Right lobe of liver (tissue), 6 donors: ENCODE measurements at regions not wholly inside any gene's neighbourhood (a gene's known extent, or its start where the extent isn't known, plus 50 kb on each side); places are given as distances from the start of the nearest gene placed in this dataset.

Experiments
- ATAC-seq, 4 donors: fragments of 200-7000 bp; cut with Tn5 transposase; one replicate each; pipeline ENCODE4 v1.9.1; 2020; ENCODE audit warnings: mild to moderate bottlenecking in 4 of 4, moderate library complexity in 4 of 4
- DNase-seq, 3 donors: peaks; one replicate each; pipeline ENCODE4 v3.0.0-alpha.2; 2020
- H3K27ac ChIP-seq, 3 donors: fragments of 200-600 bp; one replicate each; pipeline ENCODE4 v1.8.0; 2022
- H3K27me3 ChIP-seq, 2 donors: fragments of 200-600 bp; one replicate each; pipeline ENCODE4 v1.8.0; 2022
- H3K36me3 ChIP-seq, 4 donors: fragments of 200-600 bp; sonication (generic) in 1 of 4; one replicate each; pipeline versions ENCODE4 v1.5.1 to v1.8.0; 2017 to 2022; ENCODE audit warnings: control low read depth in 1 of 4
- H3K4me1 ChIP-seq, 4 donors: fragments of 200-600 bp; sonication (generic) in 1 of 4; one replicate each; pipeline versions ENCODE4 v1.5.1 to v1.8.0; 2017 to 2022; ENCODE audit warnings: control low read depth in 1 of 4
- H3K4me3 ChIP-seq, 3 donors: fragments of 200-600 bp; one replicate each; pipeline ENCODE4 v1.8.0; 2022
- H3K9me3 ChIP-seq, 4 donors: fragments of 200-600 bp; sonication (generic) in 1 of 4; one replicate each; pipeline versions ENCODE4 v1.5.1 to v1.8.0; 2017 to 2022; ENCODE audit warnings: control low read depth in 1 of 4
- POLR2A ChIP-seq: fragments of 450-650 bp; IDR thresholded peaks from one replicate; pipeline ENCODE4 v1.6.1; 2017; ENCODE audit warnings: antibody characterized with exemption, mild to moderate bottlenecking
- WGBS: methylation state at CpG from one replicate; pipeline ENCODE4 v1.1.6; 2018; ENCODE audit warnings: low coverage, low lambda C conversion rate; ENCODE audit not compliant: insufficient coverage; ENCODE audit errors: missing lambda C conversion rate; 5-methylcytosine and 5-hydroxymethylcytosine counted together
- intact Hi-C, 2 donors: fragments of 100-400 bp; cut with DNase I; formaldehyde crosslinking; loops; one replicate each; pipeline versions ENCODE4 v1.11.2 to v1.14.1; 2022
- TF ChIP-seq, protein P1 (sequence below), 4 donors: fragments of 200-600 bp in 3 of 4; fragments of 450-650 bp in 1 of 4; IDR thresholded peaks; one replicate each; pipeline versions ENCODE4 v1.5.1 to v1.8.0; 2016 to 2022; ENCODE audit warnings: antibody characterized with exemption in 4 of 4, mild to moderate bottlenecking in 2 of 4
- donor health status: DM: no; HTN: yes; CAD: no.
- donor health status: DM: no; HTN: no; CAD: no.
- donor health status: DM: no; HTN: no; CAD: no.
- donor health status: DM: no; HTN: yes; CAD: no.
- donor health status: DM: no; HTN: yes; CAD: no.

DNA sequence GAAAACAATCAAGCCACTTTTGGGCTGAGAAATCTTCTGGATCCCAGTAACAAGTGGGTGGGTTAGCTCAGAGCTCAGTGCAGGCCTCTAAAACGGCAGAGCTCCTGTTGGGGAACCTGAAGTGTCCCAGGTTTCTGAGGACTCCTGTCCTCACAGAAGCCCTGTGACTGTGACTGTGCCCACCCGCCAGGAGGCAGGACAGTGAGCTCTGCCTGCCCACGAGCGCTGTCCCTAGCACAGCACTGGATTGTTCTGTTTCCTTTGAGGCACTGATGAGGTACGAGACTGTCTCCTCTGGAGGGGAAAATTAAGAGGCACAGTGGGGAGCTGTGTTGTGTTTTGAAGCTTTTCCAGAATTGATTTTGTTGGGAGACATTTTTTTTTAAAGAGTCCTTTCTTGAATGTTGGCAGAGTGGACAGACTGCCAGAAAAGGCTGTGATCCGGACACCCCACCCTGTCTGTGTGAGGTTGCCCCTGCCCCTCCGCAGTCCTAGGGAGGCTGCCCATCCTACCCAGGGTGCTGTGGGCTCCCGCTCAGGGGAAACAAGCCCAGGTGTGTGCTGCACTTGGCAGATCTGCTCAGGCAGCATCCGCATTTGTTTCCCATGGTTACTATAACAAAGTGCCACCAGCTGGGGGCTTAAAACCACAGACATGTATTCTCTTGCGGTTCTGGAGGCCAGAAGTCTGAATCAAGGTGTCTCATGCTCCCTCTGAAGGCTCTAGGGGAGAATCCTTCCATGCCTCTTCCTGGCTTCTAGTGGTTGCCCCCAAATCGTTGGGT, 66.6 kb upstream of the LARS2 start:
- Histone ChIP-seq H3K27ac (no peak overlapping the region), H3K36me3 (no peaks in the 10 kb centered on the region), H3K4me3 (no peak overlapping the region), H3K27me3 (no peaks in the 10 kb centered on the region), H3K9me3 (no peaks in the 10 kb centered on the region), H3K4me1 (no peaks in the 10 kb centered on the region)
- ATAC-seq (no peak), DNase-seq (no peak)
- TF ChIP-seq, protein P1, sequence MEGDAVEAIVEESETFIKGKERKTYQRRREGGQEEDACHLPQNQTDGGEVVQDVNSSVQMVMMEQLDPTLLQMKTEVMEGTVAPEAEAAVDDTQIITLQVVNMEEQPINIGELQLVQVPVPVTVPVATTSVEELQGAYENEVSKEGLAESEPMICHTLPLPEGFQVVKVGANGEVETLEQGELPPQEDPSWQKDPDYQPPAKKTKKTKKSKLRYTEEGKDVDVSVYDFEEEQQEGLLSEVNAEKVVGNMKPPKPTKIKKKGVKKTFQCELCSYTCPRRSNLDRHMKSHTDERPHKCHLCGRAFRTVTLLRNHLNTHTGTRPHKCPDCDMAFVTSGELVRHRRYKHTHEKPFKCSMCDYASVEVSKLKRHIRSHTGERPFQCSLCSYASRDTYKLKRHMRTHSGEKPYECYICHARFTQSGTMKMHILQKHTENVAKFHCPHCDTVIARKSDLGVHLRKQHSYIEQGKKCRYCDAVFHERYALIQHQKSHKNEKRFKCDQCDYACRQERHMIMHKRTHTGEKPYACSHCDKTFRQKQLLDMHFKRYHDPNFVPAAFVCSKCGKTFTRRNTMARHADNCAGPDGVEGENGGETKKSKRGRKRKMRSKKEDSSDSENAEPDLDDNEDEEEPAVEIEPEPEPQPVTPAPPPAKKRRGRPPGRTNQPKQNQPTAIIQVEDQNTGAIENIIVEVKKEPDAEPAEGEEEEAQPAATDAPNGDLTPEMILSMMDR (IDR thresholded peaks at IDR 0.05): no peak
- no peak for TF ChIP-seq POLR2A
- WGBS: 29% methylated on average over 6 of the region's 11 CpGs
- intact Hi-C loops: no loop called here

DNA sequence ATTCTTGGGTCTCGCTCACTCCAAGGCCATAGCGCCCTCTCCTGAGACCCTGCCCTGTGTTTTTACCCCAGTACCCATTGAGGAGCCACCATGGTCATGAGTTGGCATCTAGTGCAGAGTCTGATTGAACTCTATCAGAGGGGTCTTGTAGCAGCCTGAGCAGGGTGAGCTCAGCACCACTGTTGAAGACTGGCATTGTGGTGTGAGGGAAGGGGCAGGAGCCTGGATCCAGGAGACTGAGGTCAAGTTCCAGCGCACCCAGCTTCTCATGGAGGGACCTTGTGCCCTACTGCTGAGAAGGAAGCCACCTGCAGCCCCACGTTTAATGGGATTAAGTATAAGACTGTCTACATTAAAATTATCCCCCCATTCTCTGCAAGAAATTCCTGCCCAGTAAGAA, 65.8 kb upstream of the LARS2 start:
- Histone ChIP-seq H3K4me3 (no peak overlapping the region), H3K9me3 (no peaks in the 10 kb centered on the region), H3K36me3 (no peaks in the 10 kb centered on the region), H3K27me3 (no peaks in the 10 kb centered on the region), H3K27ac (no peak overlapping the region), H3K4me1 (no peaks in the 10 kb centered on the region)
- ATAC-seq (no peak), DNase-seq (no peak)
- intact Hi-C loops: no loop called here
- 72% methylated on average over 4 of the region's 4 CpGs for WGBS
- no peak for TF ChIP-seq POLR2A
- TF ChIP-seq, protein P1 (IDR thresholded peaks at IDR 0.05): no peak

DNA sequence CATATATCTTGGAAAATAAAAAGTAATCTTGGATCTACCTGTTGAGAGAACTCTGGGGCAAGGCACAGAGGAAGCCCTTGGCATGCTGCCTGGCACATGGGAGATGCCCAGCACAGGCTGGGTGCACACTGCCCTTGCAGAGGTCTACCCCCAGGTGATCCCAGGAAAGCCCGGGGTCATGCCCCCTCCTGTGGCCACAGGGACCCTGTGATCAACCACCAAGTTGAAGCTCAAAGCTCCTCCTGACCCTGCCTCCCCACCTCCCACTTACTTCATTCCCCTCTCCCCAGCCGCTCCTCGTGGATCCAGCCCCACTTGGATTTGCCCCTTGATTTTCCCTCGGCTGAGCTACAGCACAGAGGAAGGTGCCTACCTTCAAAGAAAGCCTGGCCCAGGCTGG, 62.7 kb upstream of the LARS2 start:
- no peak for TF ChIP-seq POLR2A
- TF ChIP-seq, protein P1 (IDR thresholded peaks at IDR 0.05): no peak
- intact Hi-C loops: no loop called here
- H3K27ac ChIP-seq: no peak overlapping the region
- H3K9me3 ChIP-seq: no peaks in the 10 kb centered on the region
- WGBS: 87% methylated on average over 4 of the region's 4 CpGs
- no peaks in the 10 kb centered on the region for H3K27me3 ChIP-seq
- H3K4me1 ChIP-seq: no peaks in the 10 kb centered on the region
- H3K4me3 ChIP-seq: no peak overlapping the region
- H3K36me3 ChIP-seq: no peaks in the 10 kb centered on the region
- no peak for DNase-seq
- ATAC-seq: peak in 1 of 4 donors; percentile 31

DNA sequence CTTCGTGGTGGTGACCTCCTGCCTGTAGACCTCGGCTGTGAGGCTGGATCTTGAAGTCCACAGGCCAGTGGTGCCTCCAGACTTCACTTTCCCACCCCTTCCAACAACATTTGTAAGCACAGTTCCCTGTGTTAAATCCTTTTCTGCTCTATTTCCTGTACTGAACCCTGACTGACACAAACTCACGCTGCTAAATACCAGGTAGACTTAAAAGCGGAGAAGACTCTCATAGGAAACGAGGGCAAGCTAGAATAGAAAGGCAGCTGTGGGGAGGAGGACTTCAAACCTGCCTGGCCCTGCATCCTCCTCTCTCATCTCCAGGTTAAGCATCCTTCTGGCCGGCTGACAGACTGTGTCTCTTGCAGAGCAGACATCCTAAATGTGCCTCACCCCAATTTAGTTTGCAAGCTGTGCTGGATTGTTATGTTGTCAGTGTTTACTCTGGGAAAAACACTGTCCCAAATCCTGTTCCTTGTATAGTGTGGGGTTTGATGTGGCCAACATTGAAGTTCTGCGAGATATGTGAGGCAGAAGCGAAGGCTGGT, 58.5 kb upstream of the LARS2 start:
- 56% methylated on average over 5 of the region's 8 CpGs for WGBS
- Histone ChIP-seq H3K9me3 (no peaks in the 10 kb centered on the region), H3K4me3 (no peak overlapping the region), H3K4me1 (no peaks in the 10 kb centered on the region), H3K36me3 (no peaks in the 10 kb centered on the region), H3K27ac (no peak overlapping the region), H3K27me3 (no peaks in the 10 kb centered on the region)
- TF ChIP-seq, protein P1 (IDR thresholded peaks at IDR 0.05): no peak
- no peak for TF ChIP-seq POLR2A
- intact Hi-C loops: no loop called here
- DNase-seq (no peak), ATAC-seq (no peak)
